ENCODE measurements at regions not wholly inside any gene's neighbourhood (a gene's known extent, or its start where the extent isn't known, plus 50 kb on each side); places are given as distances from the start of the nearest gene placed in this dataset.

GRCh38 chr2:180823546-180824141 is 156.8 kb upstream of the UBE2E3 start:
- no peak overlapping the region for H3K4ac ChIP-seq (ENCODE audit: low read depth, low read length)
- intact Hi-C loops (cut with micrococcal nuclease) = no loop called here
- H3K9me3 ChIP-seq (ENCODE audit: control insufficient read depth, insufficient read depth, low read length) = no peaks in the 10 kb centered on the region
- no peak overlapping the region for H3K56ac ChIP-seq (ENCODE audit: extremely low read depth, insufficient read depth, low read length)
- H3K9ac ChIP-seq (ENCODE audit: low read depth, low read length) = no peak overlapping the region
- no peak overlapping the region for H4K8ac ChIP-seq (ENCODE audit: low read depth in 2 of 2, low read length in 2 of 2)
- no peak overlapping the region for H3K18ac ChIP-seq (ENCODE audit: low read depth, low read length)
- ChIA-PET CTCF (interaction anchor here (0.5 to 1.2 kb wide), 2 partner anchors 22 to 33 kb away, joined by 4 read pairs; no protein-coding TSS in a partner anchor), POLR2A (ENCODE audit: unreplicated experiment) (no interaction called here)
- no peak overlapping the region for H3K4me3 ChIP-seq (ENCODE audit: insufficient read depth, low read depth, low read length)
- H3K9me1 ChIP-seq (ENCODE audit: insufficient read depth, low read length) = no peaks in the 10 kb centered on the region
- H2BK20ac ChIP-seq (ENCODE audit: low read depth, low read length) = no peak overlapping the region
- no peak overlapping the region for H2BK5ac ChIP-seq (ENCODE audit: low read depth, low read length, poor library complexity, severe bottlenecking)
- H3K27ac ChIP-seq (ENCODE audit: insufficient read depth, low read length) = no peak overlapping the region
- H3K36me3 ChIP-seq (ENCODE audit: control insufficient read depth, insufficient read depth, low read length) = no peaks in the 10 kb centered on the region
- H4K91ac ChIP-seq (ENCODE audit: insufficient read depth, low read depth, low read length) = no peak overlapping the region
- dilution Hi-C loops (cut with HindIII; ENCODE audit: low sequenced_read_pairs, unreplicated experiment) = no loop called here
- ATAC-seq (ENCODE audit: low read depth) (peak; percentile 46), DNase-seq (peak; percentile 57)
- H4K5ac ChIP-seq (ENCODE audit: low read depth, low read length) = no peak overlapping the region
- H2BK15ac ChIP-seq (ENCODE audit: low read depth, low read length) = no peak overlapping the region
- WGBS, 2 experiments (ENCODE audit: extremely low coverage in 2 of 2, insufficient read length in 1 of 2) = no CpG with 5 or more reads among the region's 5 CpGs
- no peaks in the 10 kb centered on the region for H3K27me3 ChIP-seq (ENCODE audit: control insufficient read depth, insufficient read depth, low read length)
- 0 out of 2 replicates have a peak overlapping the region, but pooled peaks have one; percentile 27 for H3K14ac ChIP-seq (replicated peaks; ENCODE audit: low read depth, low read length)
- TF ChIP-seq POLR2A (IDR thresholded peaks at IDR 0.05; ENCODE audit: low read depth, low read length) (no peak), RAD21 (IDR thresholded peaks at IDR 0.05; ENCODE audit: low read length) (no peak), MXI1 (IDR thresholded peaks at IDR 0.05; ENCODE audit: borderline replicate concordance, low read depth, low read length) (no peak), SMC3 (IDR thresholded peaks at IDR 0.05; ENCODE audit: low read depth, low read length) (no peak), MAFK (IDR thresholded peaks at IDR 0.05; ENCODE audit: low read depth, low read length) (no peak), CEBPB (IDR thresholded peaks at IDR 0.05; ENCODE audit: low read depth, low read length) (no peak), BHLHE40 (IDR thresholded peaks at IDR 0.05; ENCODE audit: low read depth, low read length) (no peak), CTCF (conservative IDR thresholded peaks at IDR 0.05; ENCODE audit: low read depth, low read length) (no peak), MAZ (IDR thresholded peaks at IDR 0.05; ENCODE audit: borderline replicate concordance, low read depth, low read length) (no peak), RCOR1 (IDR thresholded peaks at IDR 0.05; ENCODE audit: insufficient replicate concordance, low read length) (no peak), FOS (IDR thresholded peaks at IDR 0.05; ENCODE audit: low read depth, low read length) (no peak), RFX5 (IDR thresholded peaks at IDR 0.05; ENCODE audit: low read depth, low read length) (no peak), NFE2L2 (IDR thresholded peaks at IDR 0.05; ENCODE audit: low read depth, low read length) (no peak), CHD1 (IDR thresholded peaks at IDR 0.05; ENCODE audit: low read depth, low read length) (no peak)
- TF ChIP-seq, protein P1, sequence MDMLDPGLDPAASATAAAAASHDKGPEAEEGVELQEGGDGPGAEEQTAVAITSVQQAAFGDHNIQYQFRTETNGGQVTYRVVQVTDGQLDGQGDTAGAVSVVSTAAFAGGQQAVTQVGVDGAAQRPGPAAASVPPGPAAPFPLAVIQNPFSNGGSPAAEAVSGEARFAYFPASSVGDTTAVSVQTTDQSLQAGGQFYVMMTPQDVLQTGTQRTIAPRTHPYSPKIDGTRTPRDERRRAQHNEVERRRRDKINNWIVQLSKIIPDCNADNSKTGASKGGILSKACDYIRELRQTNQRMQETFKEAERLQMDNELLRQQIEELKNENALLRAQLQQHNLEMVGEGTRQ (IDR thresholded peaks at IDR 0.05; ENCODE audit: low read depth, low read length) = no peak
- TF ChIP-seq, protein P2, sequence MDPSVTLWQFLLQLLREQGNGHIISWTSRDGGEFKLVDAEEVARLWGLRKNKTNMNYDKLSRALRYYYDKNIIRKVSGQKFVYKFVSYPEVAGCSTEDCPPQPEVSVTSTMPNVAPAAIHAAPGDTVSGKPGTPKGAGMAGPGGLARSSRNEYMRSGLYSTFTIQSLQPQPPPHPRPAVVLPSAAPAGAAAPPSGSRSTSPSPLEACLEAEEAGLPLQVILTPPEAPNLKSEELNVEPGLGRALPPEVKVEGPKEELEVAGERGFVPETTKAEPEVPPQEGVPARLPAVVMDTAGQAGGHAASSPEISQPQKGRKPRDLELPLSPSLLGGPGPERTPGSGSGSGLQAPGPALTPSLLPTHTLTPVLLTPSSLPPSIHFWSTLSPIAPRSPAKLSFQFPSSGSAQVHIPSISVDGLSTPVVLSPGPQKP (IDR thresholded peaks at IDR 0.05; ENCODE audit: borderline replicate concordance, low read depth, low read length) = no peak
- no peak overlapping the region for H2AK9ac ChIP-seq (replicated peaks; ENCODE audit: low read depth, low read length, poor library complexity)
- in situ Hi-C loops (cut with MboI; ENCODE audit: low sequenced_read_pairs) = no loop called here
- no TSS peak for BruUV-seq (replicated peaks)
- no peak overlapping the region for H3K23ac ChIP-seq (ENCODE audit: low read depth, low read length)
- no peak overlapping the region for H2AFZ ChIP-seq (replicated peaks; ENCODE audit: low read length, poor library complexity)
- no peak overlapping the region for H2AK5ac ChIP-seq (ENCODE audit: low read depth, low read length)
- no peak overlapping the region for H3K4me2 ChIP-seq (ENCODE audit: low read depth, low read length)
- H4K20me1 ChIP-seq (ENCODE audit: insufficient read depth, low read length) = no peaks in the 10 kb centered on the region
- H2BK120ac ChIP-seq (ENCODE audit: low read depth, low read length) = no peak overlapping the region
- no peaks in the 10 kb centered on the region for H3K4me1 ChIP-seq (ENCODE audit: control insufficient read depth, insufficient read depth, low read length)
- no peaks in the 10 kb centered on the region for H3K79me1 ChIP-seq (ENCODE audit: low read depth in 1 of 2, low read length in 2 of 2)
